ENCODE measurements at regions not wholly inside any gene's neighbourhood (a gene's known extent, or its start where the extent isn't known, plus 50 kb on each side); places are given as distances from the start of the nearest gene placed in this dataset.

GRCh38 chr7:49580761-49581160 lies 192.7 kb upstream of the VWC2 start:
- Histone ChIP-seq H3K9me3 (ENCODE audit: control insufficient read depth, insufficient read depth, low read depth, low read length) (no peaks in the 10 kb centered on the region), H3K4me1 (ENCODE audit: control insufficient read depth, insufficient read depth, low read length) (no peaks in the 10 kb centered on the region), H3K27ac (ENCODE audit: extremely low read depth, low read depth, low read length) (no peak overlapping the region), H3K36me3 (ENCODE audit: control insufficient read depth in 2 of 2, insufficient read depth in 1 of 2, low read length in 2 of 2) (no peaks in the 10 kb centered on the region), H3K4me3 (ENCODE audit: low read depth, low read length) (no peak overlapping the region)
- ChIA-PET POLR2A (no interaction called here), CTCF (no interaction called here)
- no peak for TF ChIP-seq ZNF121 (tag by site-specific recombination; IDR thresholded peaks at IDR 0.05)
- TF ChIP-seq ZNF473 (tag by site-specific recombination; IDR thresholded peaks at IDR 0.05): no peak
- TF ChIP-seq ZBTB26 (tag by site-specific recombination; optimal IDR thresholded peaks at IDR 0.05): no peak
- no peak for TF ChIP-seq GLIS1 (tag by site-specific recombination; IDR thresholded peaks at IDR 0.05)
- no peak for TF ChIP-seq ZBTB44 (tag by site-specific recombination; IDR thresholded peaks at IDR 0.05)
- TF ChIP-seq PRDM1 (tag by site-specific recombination; IDR thresholded peaks at IDR 0.05): no peak
- no peak for TF ChIP-seq ZFP3 (tag by site-specific recombination; IDR thresholded peaks at IDR 0.05; ENCODE audit: low read depth)
- TF ChIP-seq ZNF391 (tag by site-specific recombination; IDR thresholded peaks at IDR 0.05; ENCODE audit: borderline replicate concordance, low read depth): no peak
- TF ChIP-seq ZNF404 (tag by site-specific recombination; IDR thresholded peaks at IDR 0.05): no peak
- no peak for TF ChIP-seq ZNF777 (tag by site-specific recombination; IDR thresholded peaks at IDR 0.05; ENCODE audit: borderline replicate concordance)
- no peak for TF ChIP-seq ATF2 (tag by site-specific recombination; IDR thresholded peaks at IDR 0.05; ENCODE audit: low read depth)
- TF ChIP-seq SALL2 (tag by site-specific recombination; IDR thresholded peaks at IDR 0.05; ENCODE audit: borderline replicate concordance): no peak
- no peak for TF ChIP-seq TRIM28 (IDR thresholded peaks at IDR 0.05; ENCODE audit: borderline replicate concordance, low read length)
- TF ChIP-seq ZNF433 (tag by site-specific recombination; IDR thresholded peaks at IDR 0.05; ENCODE audit: low read depth): no peak
- TF ChIP-seq KLF17 (tag by site-specific recombination; IDR thresholded peaks at IDR 0.05): no peak
- TF ChIP-seq ZNF280D (tag by site-specific recombination; IDR thresholded peaks at IDR 0.05): no peak

GRCh38 chr7:49583440-49583839 lies 190.0 kb upstream of the VWC2 start:
- Histone ChIP-seq H3K36me3 (ENCODE audit: control insufficient read depth in 2 of 2, insufficient read depth in 1 of 2, low read length in 2 of 2) (no peaks in the 10 kb centered on the region), H3K4me3 (ENCODE audit: low read depth, low read length) (no peak overlapping the region), H3K27ac (ENCODE audit: extremely low read depth, low read depth, low read length) (no peak overlapping the region), H3K4me1 (ENCODE audit: control insufficient read depth, insufficient read depth, low read length) (no peaks in the 10 kb centered on the region), H3K9me3 (ENCODE audit: control insufficient read depth, insufficient read depth, low read depth, low read length) (no peaks in the 10 kb centered on the region)
- TF ChIP-seq RBAK (tag by site-specific recombination; IDR thresholded peaks at IDR 0.05): no peak
- no peak for TF ChIP-seq ZNF654 (tag by site-specific recombination; IDR thresholded peaks at IDR 0.05; ENCODE audit: low read depth)
- no peak for TF ChIP-seq ZNF692 (tag by site-specific recombination; IDR thresholded peaks at IDR 0.05)
- no peak for TF ChIP-seq ZNF837 (tag by site-specific recombination; IDR thresholded peaks at IDR 0.05)
- TF ChIP-seq ZNF146 (tag by site-specific recombination; IDR thresholded peaks at IDR 0.05): no peak
- no peak for TF ChIP-seq SP2 (tag by site-specific recombination; IDR thresholded peaks at IDR 0.05)
- no peak for TF ChIP-seq ZNF133 (tag by site-specific recombination; IDR thresholded peaks at IDR 0.05)
- no peak for TF ChIP-seq ZFP37 (tag by site-specific recombination; IDR thresholded peaks at IDR 0.05)
- no peak for TF ChIP-seq ZNF112 (tag by site-specific recombination; IDR thresholded peaks at IDR 0.05)
- TF ChIP-seq EGR2 (tag by site-specific recombination; IDR thresholded peaks at IDR 0.05; ENCODE audit: low read depth): no peak
- ChIA-PET CTCF (no interaction called here), POLR2A (no interaction called here)

Data from HEK293 (cell line).